ENCODE measurements at regions not wholly inside any gene's neighbourhood (a gene's known extent, or its start where the extent isn't known, plus 50 kb on each side); places are given as distances from the start of the nearest gene placed in this dataset.

- no peaks in the 10 kb centered on the region for H3K9me3 ChIP-seq (ENCODE audit: control insufficient read depth, low read length)
- no peak overlapping the region for H3K9ac ChIP-seq (ENCODE audit: low read length)
- no peaks in the 10 kb centered on the region for H3K27me3 ChIP-seq (ENCODE audit: control insufficient read depth, insufficient read depth, low read length)
- no peak overlapping the region for H3K4me3 ChIP-seq (ENCODE audit: low read length)
- H3K36me3 ChIP-seq (ENCODE audit: control insufficient read depth, insufficient read depth, low read length) = no peaks in the 10 kb centered on the region
- H3K4me1 ChIP-seq (ENCODE audit: control insufficient read depth, insufficient read depth, low read length) = no peaks in the 10 kb centered on the region
Measured at GRCh38 chr17:70230850-70231640, 61.7 kb downstream of the KCNJ2 start.

GRCh38 chr17:70232466-70232865, 63.1 kb downstream of the KCNJ2 start:
- no peak overlapping the region for H3K9ac ChIP-seq (ENCODE audit: low read length)
- H3K27me3 ChIP-seq (ENCODE audit: control insufficient read depth, insufficient read depth, low read length) = no peaks in the 10 kb centered on the region
- H3K4me1 ChIP-seq (ENCODE audit: control insufficient read depth, insufficient read depth, low read length) = no peaks in the 10 kb centered on the region
- H3K36me3 ChIP-seq (ENCODE audit: control insufficient read depth, insufficient read depth, low read length) = no peaks in the 10 kb centered on the region
- no peaks in the 10 kb centered on the region for H3K9me3 ChIP-seq (ENCODE audit: control insufficient read depth, low read length)
- no peak overlapping the region for H3K4me3 ChIP-seq (ENCODE audit: low read length)

GRCh38 chr17:70235252-70235651, 65.9 kb downstream of the KCNJ2 start:
- no peaks in the 10 kb centered on the region for H3K27me3 ChIP-seq (ENCODE audit: control insufficient read depth, insufficient read depth, low read length)
- no peaks in the 10 kb centered on the region for H3K36me3 ChIP-seq (ENCODE audit: control insufficient read depth, insufficient read depth, low read length)
- no peaks in the 10 kb centered on the region for H3K4me1 ChIP-seq (ENCODE audit: control insufficient read depth, insufficient read depth, low read length)
- no peaks in the 10 kb centered on the region for H3K9me3 ChIP-seq (ENCODE audit: control insufficient read depth, low read length)
- no peak overlapping the region for H3K4me3 ChIP-seq (ENCODE audit: low read length)
- H3K9ac ChIP-seq (ENCODE audit: low read length) = no peak overlapping the region

GRCh38 chr17:70238228-70238627, 68.9 kb downstream of the KCNJ2 start:
- Histone ChIP-seq H3K36me3 (ENCODE audit: control insufficient read depth, insufficient read depth, low read length) (no peaks in the 10 kb centered on the region), H3K27me3 (ENCODE audit: control insufficient read depth, insufficient read depth, low read length) (no peaks in the 10 kb centered on the region), H3K4me1 (ENCODE audit: control insufficient read depth, insufficient read depth, low read length) (no peaks in the 10 kb centered on the region), H3K9ac (ENCODE audit: low read length) (no peak overlapping the region), H3K9me3 (ENCODE audit: control insufficient read depth, low read length) (no peaks in the 10 kb centered on the region), H3K4me3 (ENCODE audit: low read length) (no peak overlapping the region)

- no peaks in the 10 kb centered on the region for H3K36me3 ChIP-seq (ENCODE audit: control insufficient read depth, insufficient read depth, low read length)
- H3K4me3 ChIP-seq (ENCODE audit: low read length) = no peak overlapping the region
- no peak overlapping the region for H3K9ac ChIP-seq (ENCODE audit: low read length)
- H3K9me3 ChIP-seq (ENCODE audit: control insufficient read depth, low read length) = no peaks in the 10 kb centered on the region
- no peaks in the 10 kb centered on the region for H3K4me1 ChIP-seq (ENCODE audit: control insufficient read depth, insufficient read depth, low read length)
- H3K27me3 ChIP-seq (ENCODE audit: control insufficient read depth, insufficient read depth, low read length) = no peaks in the 10 kb centered on the region
Measured at GRCh38 chr17:70238646-70239045, 69.3 kb downstream of the KCNJ2 start.

GRCh38 chr17:70239391-70239826, 70.1 kb downstream of the KCNJ2 start:
- Histone ChIP-seq H3K9me3 (ENCODE audit: control insufficient read depth, low read length) (no peaks in the 10 kb centered on the region), H3K27me3 (ENCODE audit: control insufficient read depth, insufficient read depth, low read length) (no peaks in the 10 kb centered on the region), H3K9ac (ENCODE audit: low read length) (no peak overlapping the region), H3K4me3 (ENCODE audit: low read length) (no peak overlapping the region), H3K4me1 (ENCODE audit: control insufficient read depth, insufficient read depth, low read length) (no peaks in the 10 kb centered on the region), H3K36me3 (ENCODE audit: control insufficient read depth, insufficient read depth, low read length) (no peaks in the 10 kb centered on the region)

- H3K36me3 ChIP-seq (ENCODE audit: control insufficient read depth, insufficient read depth, low read length) = no peaks in the 10 kb centered on the region
- H3K9ac ChIP-seq (ENCODE audit: low read length) = no peak overlapping the region
- no peaks in the 10 kb centered on the region for H3K9me3 ChIP-seq (ENCODE audit: control insufficient read depth, low read length)
- H3K27me3 ChIP-seq (ENCODE audit: control insufficient read depth, insufficient read depth, low read length) = no peaks in the 10 kb centered on the region
- no peaks in the 10 kb centered on the region for H3K4me1 ChIP-seq (ENCODE audit: control insufficient read depth, insufficient read depth, low read length)
- H3K4me3 ChIP-seq (ENCODE audit: low read length) = no peak overlapping the region
Measured at GRCh38 chr17:70241071-70241470, 71.7 kb downstream of the KCNJ2 start.

- no peak overlapping the region for H3K9ac ChIP-seq (ENCODE audit: low read length)
- no peak overlapping the region for H3K4me3 ChIP-seq (ENCODE audit: low read length)
- H3K4me1 ChIP-seq (ENCODE audit: control insufficient read depth, insufficient read depth, low read length) = no peaks in the 10 kb centered on the region
Measured at GRCh38 chr17:70242781-70243437, 73.6 kb downstream of the KCNJ2 start.

GRCh38 chr17:70251706-70252105, 82.4 kb downstream of the KCNJ2 start:
- Histone ChIP-seq H3K9ac (ENCODE audit: low read length) (no peak overlapping the region), H3K4me1 (ENCODE audit: control insufficient read depth, insufficient read depth, low read length) (no peaks in the 10 kb centered on the region), H3K9me3 (ENCODE audit: control insufficient read depth, low read length) (no peaks in the 10 kb centered on the region), H3K27me3 (ENCODE audit: control insufficient read depth, insufficient read depth, low read length) (no peaks in the 10 kb centered on the region), H3K36me3 (ENCODE audit: control insufficient read depth, insufficient read depth, low read length) (no peaks in the 10 kb centered on the region), H3K4me3 (ENCODE audit: low read length) (no peak overlapping the region)

More at GRCh38 chr17:70242781-70243437, 73.6 kb downstream of the KCNJ2 start:
- Histone ChIP-seq H3K36me3 (ENCODE audit: control insufficient read depth, insufficient read depth, low read length) (no peaks in the 10 kb centered on the region), H3K9me3 (ENCODE audit: control insufficient read depth, low read length) (no peaks in the 10 kb centered on the region), H3K27me3 (ENCODE audit: control insufficient read depth, insufficient read depth, low read length) (no peaks in the 10 kb centered on the region)

GRCh38 chr17:70254735-70255460, 85.6 kb downstream of the KCNJ2 start:
- H3K27me3 ChIP-seq (ENCODE audit: control insufficient read depth, insufficient read depth, low read length) = no peaks in the 10 kb centered on the region
- no peaks in the 10 kb centered on the region for H3K9me3 ChIP-seq (ENCODE audit: control insufficient read depth, low read length)
- H3K4me3 ChIP-seq (ENCODE audit: low read length) = no peak overlapping the region
- H3K36me3 ChIP-seq (ENCODE audit: control insufficient read depth, insufficient read depth, low read length) = no peaks in the 10 kb centered on the region
- H3K4me1 ChIP-seq (ENCODE audit: control insufficient read depth, insufficient read depth, low read length) = no peaks in the 10 kb centered on the region
- H3K9ac ChIP-seq (ENCODE audit: low read length) = no peak overlapping the region

GRCh38 chr17:70256751-70257150, 87.4 kb downstream of the KCNJ2 start:
- Histone ChIP-seq H3K36me3 (ENCODE audit: control insufficient read depth, insufficient read depth, low read length) (no peaks in the 10 kb centered on the region), H3K4me1 (ENCODE audit: control insufficient read depth, insufficient read depth, low read length) (no peaks in the 10 kb centered on the region), H3K4me3 (ENCODE audit: low read length) (no peak overlapping the region), H3K9ac (ENCODE audit: low read length) (no peak overlapping the region), H3K27me3 (ENCODE audit: control insufficient read depth, insufficient read depth, low read length) (no peaks in the 10 kb centered on the region), H3K9me3 (ENCODE audit: control insufficient read depth, low read length) (no peaks in the 10 kb centered on the region)

- H3K27me3 ChIP-seq (ENCODE audit: control insufficient read depth, insufficient read depth, low read length) = no peaks in the 10 kb centered on the region
- no peaks in the 10 kb centered on the region for H3K36me3 ChIP-seq (ENCODE audit: control insufficient read depth, insufficient read depth, low read length)
- H3K9ac ChIP-seq (ENCODE audit: low read length) = no peak overlapping the region
- H3K4me1 ChIP-seq (ENCODE audit: control insufficient read depth, insufficient read depth, low read length) = no peaks in the 10 kb centered on the region
- H3K9me3 ChIP-seq (ENCODE audit: control insufficient read depth, low read length) = no peaks in the 10 kb centered on the region
- no peak overlapping the region for H3K4me3 ChIP-seq (ENCODE audit: low read length)
Measured at GRCh38 chr17:70258465-70258864, 89.1 kb downstream of the KCNJ2 start.

Data from mucosa of stomach (tissue), 1 donor.